ENCODE measurements at regions not wholly inside any gene's neighbourhood (a gene's known extent, or its start where the extent isn't known, plus 50 kb on each side); places are given as distances from the start of the nearest gene placed in this dataset.

- TF ChIP-seq, protein P1, sequence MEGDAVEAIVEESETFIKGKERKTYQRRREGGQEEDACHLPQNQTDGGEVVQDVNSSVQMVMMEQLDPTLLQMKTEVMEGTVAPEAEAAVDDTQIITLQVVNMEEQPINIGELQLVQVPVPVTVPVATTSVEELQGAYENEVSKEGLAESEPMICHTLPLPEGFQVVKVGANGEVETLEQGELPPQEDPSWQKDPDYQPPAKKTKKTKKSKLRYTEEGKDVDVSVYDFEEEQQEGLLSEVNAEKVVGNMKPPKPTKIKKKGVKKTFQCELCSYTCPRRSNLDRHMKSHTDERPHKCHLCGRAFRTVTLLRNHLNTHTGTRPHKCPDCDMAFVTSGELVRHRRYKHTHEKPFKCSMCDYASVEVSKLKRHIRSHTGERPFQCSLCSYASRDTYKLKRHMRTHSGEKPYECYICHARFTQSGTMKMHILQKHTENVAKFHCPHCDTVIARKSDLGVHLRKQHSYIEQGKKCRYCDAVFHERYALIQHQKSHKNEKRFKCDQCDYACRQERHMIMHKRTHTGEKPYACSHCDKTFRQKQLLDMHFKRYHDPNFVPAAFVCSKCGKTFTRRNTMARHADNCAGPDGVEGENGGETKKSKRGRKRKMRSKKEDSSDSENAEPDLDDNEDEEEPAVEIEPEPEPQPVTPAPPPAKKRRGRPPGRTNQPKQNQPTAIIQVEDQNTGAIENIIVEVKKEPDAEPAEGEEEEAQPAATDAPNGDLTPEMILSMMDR (IDR thresholded peaks at IDR 0.05): no peak
- no peak overlapping the region for H3K4me3 Mint-ChIP-seq (ENCODE audit: unreplicated experiment)
- H3K36me3 Mint-ChIP-seq (ENCODE audit: low read depth): no peaks in the 10 kb centered on the region
- H3K27me3 Mint-ChIP-seq (ENCODE audit: low read depth): no peaks in the 10 kb centered on the region
- no peak for DNase-seq (ENCODE audit: low spot score)
- H3K4me1 Mint-ChIP-seq (ENCODE audit: low read depth): peaks cover 19% of the 10 kb centered on the region
- H3K27ac Mint-ChIP-seq (ENCODE audit: unreplicated experiment): peak overlapping the region; percentile 33
- no peaks in the 10 kb centered on the region for H3K9me3 Mint-ChIP-seq (ENCODE audit: low read depth)
These were observed 597.2 kb upstream of the AGTR1 start for GRCh38 chr3:148100476-148100875.

GRCh38 chr3:148101061-148101460 is 596.6 kb upstream of the AGTR1 start:
- TF ChIP-seq, protein P1 (IDR thresholded peaks at IDR 0.05): no peak
- Mint-ChIP-seq H3K27ac (ENCODE audit: unreplicated experiment) (peak overlapping the region; percentile 15), H3K4me3 (ENCODE audit: unreplicated experiment) (no peak overlapping the region), H3K27me3 (ENCODE audit: low read depth) (no peaks in the 10 kb centered on the region), H3K4me1 (ENCODE audit: low read depth) (peaks cover 19% of the 10 kb centered on the region), H3K36me3 (ENCODE audit: low read depth) (no peaks in the 10 kb centered on the region), H3K9me3 (ENCODE audit: low read depth) (no peaks in the 10 kb centered on the region)
- DNase-seq (ENCODE audit: low spot score): no peak

GRCh38 chr3:148102156-148102555 is 595.5 kb upstream of the AGTR1 start:
- H3K9me3 Mint-ChIP-seq (ENCODE audit: low read depth): no peaks in the 10 kb centered on the region
- no peaks in the 10 kb centered on the region for H3K27me3 Mint-ChIP-seq (ENCODE audit: low read depth)
- H3K4me3 Mint-ChIP-seq (ENCODE audit: unreplicated experiment): no peak overlapping the region
- H3K36me3 Mint-ChIP-seq (ENCODE audit: low read depth): no peaks in the 10 kb centered on the region
- no peak overlapping the region for H3K27ac Mint-ChIP-seq (ENCODE audit: unreplicated experiment)
- H3K4me1 Mint-ChIP-seq (ENCODE audit: low read depth): peaks cover 19% of the 10 kb centered on the region
- no peak for DNase-seq (ENCODE audit: low spot score)
- TF ChIP-seq, protein P1 (IDR thresholded peaks at IDR 0.05): no peak

GRCh38 chr3:148106062-148106461 is 591.6 kb upstream of the AGTR1 start:
- TF ChIP-seq, protein P1 (IDR thresholded peaks at IDR 0.05): no peak
- Mint-ChIP-seq H3K27me3 (ENCODE audit: low read depth) (no peaks in the 10 kb centered on the region), H3K36me3 (ENCODE audit: low read depth) (no peaks in the 10 kb centered on the region), H3K27ac (ENCODE audit: unreplicated experiment) (no peak overlapping the region), H3K9me3 (ENCODE audit: low read depth) (no peaks in the 10 kb centered on the region), H3K4me1 (ENCODE audit: low read depth) (peaks cover 7% of the 10 kb centered on the region), H3K4me3 (ENCODE audit: unreplicated experiment) (no peak overlapping the region)
- DNase-seq (ENCODE audit: low spot score): no peak

- Mint-ChIP-seq H3K9me3 (ENCODE audit: low read depth) (peaks cover 5% of the 10 kb centered on the region), H3K27me3 (ENCODE audit: low read depth) (no peaks in the 10 kb centered on the region), H3K4me1 (ENCODE audit: low read depth) (no peaks in the 10 kb centered on the region)
These were observed 570.7 kb upstream of the AGTR1 start for GRCh38 chr3:148126956-148127355.

More at GRCh38 chr3:148126956-148127355, 570.7 kb upstream of the AGTR1 start:
- no peak overlapping the region for H3K4me3 Mint-ChIP-seq (ENCODE audit: unreplicated experiment)
- TF ChIP-seq, protein P1 (IDR thresholded peaks at IDR 0.05): no peak
- DNase-seq (ENCODE audit: low spot score): no peak
- H3K27ac Mint-ChIP-seq (ENCODE audit: unreplicated experiment): no peak overlapping the region
- no peaks in the 10 kb centered on the region for H3K36me3 Mint-ChIP-seq (ENCODE audit: low read depth)

All from chondrocyte (in vitro differentiated cells).